ENCODE measurements at regions not wholly inside any gene's neighbourhood (a gene's known extent, or its start where the extent isn't known, plus 50 kb on each side); places are given as distances from the start of the nearest gene placed in this dataset.

- TF ChIP-seq POLR2A (IDR thresholded peaks at IDR 0.05): no peak
- no peak for TF ChIP-seq CTCF (IDR thresholded peaks at IDR 0.05)
Measured at GRCh38 chr9:30746589-30746988, 1637.9 kb upstream of the ACO1 start.

Measured in right lobe of liver (tissue), 4 donors.